CD14-positive monocyte (primary cell): ENCODE measurements at regions not wholly inside any gene's neighbourhood (a gene's known extent, or its start where the extent isn't known, plus 50 kb on each side); places are given as distances from the start of the nearest gene placed in this dataset.

Experiments
- DNase-seq, 3 donors: peaks; one replicate each; pipeline ENCODE4 v3.0.0-alpha.2; 2011 to 2022
- H2AFZ ChIP-seq: 2 replicates; pipeline ENCODE4 v1.6.0; 2012; ENCODE audit warnings: mild to moderate bottlenecking, low read depth, low read length, inconsistent platforms; ENCODE audit not compliant: insufficient read depth, poor library complexity, severe bottlenecking
- H3K27ac ChIP-seq, 2 donors: 1 replicate in 1 of 2; 2 replicates in 1 of 2; pipeline ENCODE4 v1.5.1; 2012 to 2013; ENCODE audit warnings: low read length in 2 of 2, control low read depth in 1 of 2, inconsistent platforms in 1 of 2, low read depth in 1 of 2, mild to moderate bottlenecking in 1 of 2
- H3K27me3 ChIP-seq, 2 donors: one replicate each; pipeline versions ENCODE4 v1.6.0 to v1.6.1; 2011 to 2013; ENCODE audit warnings: low read length in 2 of 2; ENCODE audit not compliant: control insufficient read depth in 2 of 2, insufficient read depth in 2 of 2
- H3K36me3 ChIP-seq, 2 donors: replicated peaks in 1 of 2; 1 replicate in 1 of 2; 2 replicates in 1 of 2; pipeline versions ENCODE4 v1.5.1 to v1.6.1; 2012 to 2013; ENCODE audit warnings: low read length in 2 of 2, control low read depth in 1 of 2, inconsistent platforms in 1 of 2, mild to moderate bottlenecking in 1 of 2; ENCODE audit not compliant: insufficient read depth in 2 of 2, control insufficient read depth in 1 of 2
- H3K4me1 ChIP-seq, 2 donors: 1 replicate in 1 of 2; 2 replicates in 1 of 2; pipeline versions ENCODE4 v1.5.1 to v1.6.1; 2012 to 2013; ENCODE audit warnings: low read length in 2 of 2, control low read depth in 1 of 2, inconsistent platforms in 1 of 2, mild to moderate bottlenecking in 1 of 2, moderate library complexity in 1 of 2; ENCODE audit not compliant: insufficient read depth in 2 of 2, control insufficient read depth in 1 of 2
- H3K4me2 ChIP-seq: replicated peaks from 2 replicates; pipeline ENCODE3; 2012; ENCODE audit warnings: low read length, moderate library complexity, mild to moderate bottlenecking; ENCODE audit not compliant: poor library complexity, severe bottlenecking; ENCODE audit errors: extremely low read depth
- H3K4me3 ChIP-seq, 3 experiments: fragments of 200-600 bp in 1 of 3; sonication (generic) in 1 of 3; replicated peaks in 1 of 3; 1 replicate in 2 of 3; 2 replicates in 1 of 3; pipeline ENCODE4 v1.5.1; 2011 to 2013; ENCODE audit warnings: low read length in 3 of 3, mild to moderate bottlenecking in 3 of 3, control low read depth in 2 of 3, low read depth in 2 of 3, inconsistent platforms in 1 of 3, moderate library complexity in 1 of 3
- H3K79me2 ChIP-seq: 2 replicates; pipeline ENCODE4 v1.6.0; 2012; ENCODE audit warnings: mild to moderate bottlenecking, control low read depth, inconsistent platforms, low read length, moderate library complexity; ENCODE audit not compliant: insufficient read depth
- H3K9ac ChIP-seq: 2 replicates; pipeline ENCODE4 v1.6.0; 2017; ENCODE audit warnings: low read length, mild to moderate bottlenecking; ENCODE audit not compliant: insufficient read depth, poor library complexity, severe bottlenecking
- H3K9me3 ChIP-seq, 2 donors: replicated peaks in 1 of 2; 1 replicate in 1 of 2; 2 replicates in 1 of 2; pipeline versions ENCODE4 v1.5.1 to v1.6.1; 2012 to 2013; ENCODE audit warnings: low read length in 2 of 2, control low read depth in 1 of 2; ENCODE audit not compliant: control insufficient read depth in 1 of 2, insufficient read depth in 1 of 2
- H4K20me1 ChIP-seq: 2 replicates; pipeline ENCODE4 v1.6.0; 2012; ENCODE audit warnings: mild to moderate bottlenecking, low read length, control low read depth, moderate library complexity; ENCODE audit not compliant: insufficient read depth
- H3K27ac Mint-ChIP-seq, 7 donors: one replicate each; pipeline ENCODE4 v1.8.0; 2020; ENCODE audit warnings: mild to moderate bottlenecking in 7 of 7, mixed read lengths in 7 of 7, moderate library complexity in 6 of 7, inconsistent platforms in 2 of 7
- H3K27me3 Mint-ChIP-seq, 3 donors: one replicate each; pipeline ENCODE4 v1.8.0; 2021 to 2022; ENCODE audit warnings: low read depth in 3 of 3, mild to moderate bottlenecking in 3 of 3, mixed read lengths in 3 of 3, moderate library complexity in 3 of 3, inconsistent platforms in 1 of 3
- H3K36me3 Mint-ChIP-seq, 2 donors: one replicate each; pipeline ENCODE4 v1.8.0; 2020; ENCODE audit warnings: mixed read lengths in 2 of 2, inconsistent platforms in 1 of 2, mild to moderate bottlenecking in 1 of 2
- H3K4me1 Mint-ChIP-seq: one replicate; pipeline ENCODE4 v1.8.0; 2020; ENCODE audit warnings: mild to moderate bottlenecking, mixed read lengths
- H3K4me3 Mint-ChIP-seq, 2 donors: one replicate each; pipeline ENCODE4 v1.8.0; 2020; ENCODE audit warnings: mild to moderate bottlenecking in 2 of 2, mixed read lengths in 2 of 2, moderate library complexity in 1 of 2
- H3K9me3 Mint-ChIP-seq, 7 donors: one replicate each; pipeline ENCODE4 v1.8.0; 2020 to 2022; ENCODE audit warnings: mixed read lengths in 7 of 7, mild to moderate bottlenecking in 6 of 7, moderate library complexity in 6 of 7, inconsistent platforms in 2 of 7
- CTCF ChIP-seq: fragments of 200-600 bp; IDR thresholded peaks from one replicate; pipeline ENCODE4 v1.8.0; 2022; ENCODE audit warnings: antibody characterized with exemption, mild to moderate bottlenecking
- WGBS: methylation state at CpG from one replicate; pipeline ENCODE4 v1.1.5; 2013; ENCODE audit warnings: missing lambda C conversion rate; ENCODE audit not compliant: insufficient coverage; 5-methylcytosine and 5-hydroxymethylcytosine counted together
- intact Hi-C, 2 donors: fragments of 100-400 bp; cut with micrococcal nuclease; formaldehyde crosslinking; loops; one replicate each; pipeline versions ENCODE4 v1.15.0 to v1.15.1; 2023

GRCh38 chr5:155222393-155222792 is 208.8 kb downstream of the KIF4B start:
- no peak overlapping the region for H3K4me3 ChIP-seq
- H3K36me3 ChIP-seq, result no peaks in the 10 kb centered on the region
- H3K9me3 ChIP-seq, result no peaks in the 10 kb centered on the region
- no peak for TF ChIP-seq CTCF
- no peak overlapping the region for H3K27ac Mint-ChIP-seq
- no peaks in the 10 kb centered on the region for H3K27me3 Mint-ChIP-seq
- no peaks in the 10 kb centered on the region for H3K36me3 Mint-ChIP-seq
- no peaks in the 10 kb centered on the region for H4K20me1 ChIP-seq
- H3K79me2 ChIP-seq, result no peaks in the 10 kb centered on the region
- no peak overlapping the region for H2AFZ ChIP-seq
- no peaks in the 10 kb centered on the region for H3K27me3 ChIP-seq
- no peak overlapping the region for H3K27ac ChIP-seq
- H3K4me1 ChIP-seq, result no peaks in the 10 kb centered on the region
- no peak for DNase-seq
- peaks cover 0 to 19% (median 6%) of the 10 kb centered on the region in 7 donors for H3K9me3 Mint-ChIP-seq
- 83% methylated on average over 5 of the region's 6 CpGs for WGBS
- H3K4me3 Mint-ChIP-seq, result no peak overlapping the region
- H3K4me1 Mint-ChIP-seq, result no peaks in the 10 kb centered on the region
- no peak overlapping the region for H3K9ac ChIP-seq
- intact Hi-C loops, result no loop called here
- H3K4me2 ChIP-seq, result no peak overlapping the region

GRCh38 chr5:155229135-155229534 is 215.6 kb downstream of the KIF4B start:
- no peaks in the 10 kb centered on the region for H3K36me3 Mint-ChIP-seq
- intact Hi-C loops, result no loop called here

More at GRCh38 chr5:155229135-155229534, 215.6 kb downstream of the KIF4B start:
- Histone ChIP-seq H3K27ac (no peak overlapping the region), H2AFZ (no peak overlapping the region), H3K79me2 (no peaks in the 10 kb centered on the region), H3K4me2 (no peak overlapping the region), H3K4me1 (no peaks in the 10 kb centered on the region), H3K27me3 (no peaks in the 10 kb centered on the region), H3K36me3 (no peaks in the 10 kb centered on the region), H3K9ac (no peak overlapping the region), H3K4me3 (no peak overlapping the region), H4K20me1 (no peaks in the 10 kb centered on the region), H3K9me3 (no peaks in the 10 kb centered on the region)
- Mint-ChIP-seq H3K27me3 (peaks cover 0 to 4% (median 0%) of the 10 kb centered on the region in 3 donors), H3K9me3 (peaks cover 0 to 11% (median 5%) of the 10 kb centered on the region in 7 donors), H3K4me1 (no peaks in the 10 kb centered on the region), H3K4me3 (no peak overlapping the region), H3K27ac (no peak overlapping the region)
- no peak for TF ChIP-seq CTCF
- no peak for DNase-seq
- no CpG with 5 or more reads among the region's 5 CpGs for WGBS
